AG04450 (cell line): ENCODE measurements at regions not wholly inside any gene's neighbourhood (a gene's known extent, or its start where the extent isn't known, plus 50 kb on each side); places are given as distances from the start of the nearest gene placed in this dataset.

Experiments used
- CTCF ChIA-PET: fragments of 300-600, 350-600 bp; formaldehyde crosslinking; extraction: SDS; loops from one replicate; lab custom pipeline; 2022; ENCODE audit warnings: antibody characterized with exemption, inconsistent platforms; lab: Charles Lee
- POLR2A ChIA-PET: fragments of 350-600 bp; formaldehyde crosslinking; extraction: SDS; loops from one replicate; lab custom pipeline; 2021; ENCODE audit warnings: antibody characterized with exemption, inconsistent platforms; lab: Yijun Ruan, JAX
- DNase-seq: peaks from one replicate; pipeline ENCODE4 v3.0.0-alpha.2; 2011; ENCODE audit warnings: low read depth, low spot score
- H3K27ac ChIP-seq: one replicate; pipeline ENCODE4 v1.5.1; 2012; ENCODE audit warnings: low read depth, low read length, control low read depth
- H3K27me3 ChIP-seq: one replicate; pipeline ENCODE4 v1.6.0; 2012; ENCODE audit warnings: low read length; ENCODE audit not compliant: control insufficient read depth, insufficient read depth
- H3K4me3 ChIP-seq: 2 replicates; pipeline ENCODE4 v1.5.1; 2011; ENCODE audit warnings: mild to moderate bottlenecking, low read depth, low read length, control low read depth
- H3K9me3 ChIP-seq: 2 replicates; pipeline ENCODE4 v1.5.1; 2012; ENCODE audit warnings: low read length; ENCODE audit not compliant: control insufficient read depth, insufficient read depth
- TF ChIP-seq, protein P1 (sequence below): IDR thresholded peaks from 2 replicates; pipeline ENCODE4 v1.5.1; 2011; ENCODE audit warnings: low read depth, low read length, control low read depth, inconsistent platforms

DNA sequence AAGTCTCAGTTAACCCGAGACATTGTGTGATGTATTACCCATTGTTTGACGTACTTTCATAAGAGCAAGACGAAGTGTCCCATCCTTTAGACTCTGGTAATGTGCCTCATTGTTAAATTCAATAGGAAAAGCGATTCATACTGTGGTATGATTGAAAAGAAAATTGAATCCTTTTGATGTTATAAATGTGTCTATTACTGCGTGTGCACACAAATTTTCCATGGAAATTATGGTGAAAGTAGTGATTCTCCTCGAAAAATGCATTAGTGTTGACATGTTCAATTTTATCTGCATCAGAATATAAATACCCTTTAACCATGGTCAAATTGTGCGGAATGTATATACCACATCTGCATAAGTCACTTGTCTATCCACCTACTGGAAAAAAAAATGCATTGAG is 386.8 kb downstream of the INSC start:
- Histone ChIP-seq H3K27me3 (no peaks in the 10 kb centered on the region), H3K9me3 (no peaks in the 10 kb centered on the region), H3K27ac (no peak overlapping the region), H3K4me3 (no peak overlapping the region)
- ChIA-PET CTCF (no interaction called here), POLR2A (no interaction called here)
- DNase-seq = no peak
- TF ChIP-seq, protein P1, sequence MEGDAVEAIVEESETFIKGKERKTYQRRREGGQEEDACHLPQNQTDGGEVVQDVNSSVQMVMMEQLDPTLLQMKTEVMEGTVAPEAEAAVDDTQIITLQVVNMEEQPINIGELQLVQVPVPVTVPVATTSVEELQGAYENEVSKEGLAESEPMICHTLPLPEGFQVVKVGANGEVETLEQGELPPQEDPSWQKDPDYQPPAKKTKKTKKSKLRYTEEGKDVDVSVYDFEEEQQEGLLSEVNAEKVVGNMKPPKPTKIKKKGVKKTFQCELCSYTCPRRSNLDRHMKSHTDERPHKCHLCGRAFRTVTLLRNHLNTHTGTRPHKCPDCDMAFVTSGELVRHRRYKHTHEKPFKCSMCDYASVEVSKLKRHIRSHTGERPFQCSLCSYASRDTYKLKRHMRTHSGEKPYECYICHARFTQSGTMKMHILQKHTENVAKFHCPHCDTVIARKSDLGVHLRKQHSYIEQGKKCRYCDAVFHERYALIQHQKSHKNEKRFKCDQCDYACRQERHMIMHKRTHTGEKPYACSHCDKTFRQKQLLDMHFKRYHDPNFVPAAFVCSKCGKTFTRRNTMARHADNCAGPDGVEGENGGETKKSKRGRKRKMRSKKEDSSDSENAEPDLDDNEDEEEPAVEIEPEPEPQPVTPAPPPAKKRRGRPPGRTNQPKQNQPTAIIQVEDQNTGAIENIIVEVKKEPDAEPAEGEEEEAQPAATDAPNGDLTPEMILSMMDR = no peak

DNA sequence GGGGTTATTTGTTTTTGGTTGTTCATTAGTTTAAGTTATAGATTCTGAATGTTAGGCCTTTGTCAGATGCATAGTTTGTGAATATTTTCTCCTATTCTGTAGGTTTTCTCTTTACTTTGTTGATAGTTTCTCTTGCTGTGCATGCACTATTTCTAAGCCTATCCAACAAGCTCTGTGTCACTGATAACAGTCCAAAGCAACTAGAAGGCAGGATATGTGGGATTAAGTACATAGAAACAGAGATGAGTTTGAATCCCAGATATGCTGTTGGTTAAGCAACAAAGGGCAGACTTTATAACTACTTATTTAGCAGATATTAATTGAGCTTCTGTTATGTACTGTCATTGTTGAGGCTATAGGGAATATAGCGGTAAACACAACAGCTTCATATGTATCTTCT is 390.4 kb downstream of the INSC start:
- H3K9me3 ChIP-seq = no peaks in the 10 kb centered on the region
- no peaks in the 10 kb centered on the region for H3K27me3 ChIP-seq
- DNase-seq = no peak
- TF ChIP-seq, protein P1 = no peak
- POLR2A ChIA-PET = no interaction called here
- H3K27ac ChIP-seq = no peak overlapping the region
- CTCF ChIA-PET = no interaction called here
- no peak overlapping the region for H3K4me3 ChIP-seq

DNA sequence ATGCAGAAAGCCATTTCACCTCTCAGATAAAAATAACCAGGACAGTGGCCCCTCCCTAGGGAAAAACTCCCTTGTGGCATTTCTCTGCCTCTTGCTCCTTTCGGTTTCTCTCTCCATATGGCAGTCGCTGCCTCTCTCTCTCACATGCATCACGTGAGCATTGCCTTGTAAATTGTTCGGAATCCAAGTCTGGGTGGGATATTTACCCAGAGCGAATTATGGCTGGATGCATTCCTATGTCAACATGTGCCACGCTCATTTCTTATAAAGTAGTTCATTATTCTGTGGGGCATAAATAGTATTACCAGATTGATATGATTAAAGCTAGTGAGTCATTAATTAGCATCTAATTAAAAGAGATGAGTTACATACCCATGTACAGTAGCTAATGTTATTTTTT is 392.9 kb downstream of the INSC start:
- H3K27me3 ChIP-seq = no peaks in the 10 kb centered on the region
- no peak overlapping the region for H3K27ac ChIP-seq
- ChIA-PET CTCF (no interaction called here), POLR2A (no interaction called here)
- DNase-seq = no peak
- TF ChIP-seq, protein P1 = no peak
- H3K9me3 ChIP-seq = no peaks in the 10 kb centered on the region
- H3K4me3 ChIP-seq = no peak overlapping the region

DNA sequence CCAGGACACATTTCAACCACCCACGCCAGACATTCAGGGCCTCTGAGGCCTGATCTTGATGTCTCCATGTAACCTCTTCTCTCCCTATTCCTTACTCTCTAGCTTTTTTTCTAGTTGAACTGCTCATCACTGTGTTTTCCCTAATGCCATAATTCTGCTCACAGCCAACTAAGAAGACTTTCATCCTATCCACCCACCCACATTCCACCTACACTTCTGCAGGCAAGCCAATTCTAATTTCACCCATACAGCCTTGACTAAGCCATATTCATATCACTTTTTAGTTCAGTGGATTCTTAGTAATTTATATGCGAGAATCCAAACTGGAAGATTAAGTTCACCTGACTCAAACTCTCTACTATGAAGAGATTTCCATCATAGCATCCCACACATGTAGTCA is 394.4 kb downstream of the INSC start:
- Histone ChIP-seq H3K4me3 (no peak overlapping the region), H3K27me3 (no peaks in the 10 kb centered on the region), H3K9me3 (no peaks in the 10 kb centered on the region), H3K27ac (no peak overlapping the region)
- ChIA-PET CTCF (no interaction called here), POLR2A (no interaction called here)
- no peak for DNase-seq
- TF ChIP-seq, protein P1 = no peak

DNA sequence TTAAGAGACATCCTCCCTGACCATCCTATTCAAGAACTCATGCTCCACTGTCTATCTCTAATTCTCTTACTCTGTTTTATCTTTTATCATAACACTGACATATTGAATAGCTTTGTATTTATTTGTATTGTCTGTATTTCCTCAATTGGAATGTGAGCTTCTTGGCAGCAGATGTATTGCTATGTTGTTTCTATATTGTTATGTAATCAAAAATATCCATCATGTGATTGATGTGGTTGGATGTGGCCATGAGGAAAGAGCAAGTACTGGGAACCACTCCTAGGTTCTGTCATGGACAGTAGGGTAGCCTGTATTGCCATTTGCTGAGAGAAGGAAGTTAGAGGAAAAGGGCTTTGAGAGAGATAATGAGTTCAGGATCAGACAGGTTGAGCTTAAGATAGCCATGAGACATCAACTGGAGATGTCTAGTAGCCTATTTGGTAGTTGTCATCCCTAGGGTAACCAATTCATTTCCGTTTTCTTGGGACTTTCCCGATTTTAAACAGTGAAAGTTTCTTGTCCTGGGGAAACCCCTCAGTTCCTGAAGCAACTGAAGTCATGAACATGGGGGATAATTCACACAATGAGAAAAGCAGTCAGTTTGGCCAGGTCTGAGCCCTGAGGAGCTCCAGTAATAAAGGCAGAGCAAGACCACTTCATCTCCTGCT is 404.5 kb downstream of the INSC start:
- TF ChIP-seq, protein P1 = no peak
- CTCF ChIA-PET = no interaction called here
- POLR2A ChIA-PET = no interaction called here
- no peak overlapping the region for H3K27ac ChIP-seq
- DNase-seq = no peak
- no peaks in the 10 kb centered on the region for H3K9me3 ChIP-seq
- H3K4me3 ChIP-seq = no peak overlapping the region
- H3K27me3 ChIP-seq = no peaks in the 10 kb centered on the region
